NCI-H446 (cell line): ENCODE measurements at regions not wholly inside any gene's neighbourhood (a gene's known extent, or its start where the extent isn't known, plus 50 kb on each side); places are given as distances from the start of the nearest gene placed in this dataset.

Experiments
- DNase-seq, 2 experiments: peaks; one replicate each; lab custom pipeline; 2025; lab: John Stamatoyannopoulos, UW

GRCh38 chr4:156654410-156654809 lies 317.2 kb downstream of the PDGFC start:
- DNase-seq = no peak

GRCh38 chr4:156643826-156644225 lies 327.8 kb downstream of the PDGFC start:
- no peak for DNase-seq

GRCh38 chr4:156642161-156642560 lies 329.4 kb downstream of the PDGFC start:
- peak; percentile 36 to 71 for DNase-seq

GRCh38 chr4:156638925-156639605 lies 332.5 kb downstream of the PDGFC start:
- DNase-seq = peak; percentile 60 to 84

- DNase-seq = peak in 1 of 2 experiments; percentile 61
Observed at GRCh38 chr4:156638334-156638733, 333.3 kb downstream of the PDGFC start.

GRCh38 chr4:156636381-156636780 lies 335.2 kb downstream of the PDGFC start:
- no peak for DNase-seq

- no peak for DNase-seq
Observed at GRCh38 chr4:156635051-156635450, 336.5 kb downstream of the PDGFC start.

- no peak for DNase-seq
Observed at GRCh38 chr4:156634612-156635011, 337.0 kb downstream of the PDGFC start.

GRCh38 chr4:156633847-156634246 lies 337.8 kb downstream of the PDGFC start:
- no peak for DNase-seq

- no peak for DNase-seq
Observed at GRCh38 chr4:156628858-156629257, 342.7 kb downstream of the PDGFC start.

- no peak for DNase-seq
Observed at GRCh38 chr4:156623376-156623775, 348.2 kb downstream of the PDGFC start.

GRCh38 chr4:156620786-156621185 lies 350.8 kb downstream of the PDGFC start:
- no peak for DNase-seq

- DNase-seq = no peak
Observed at GRCh38 chr4:156619154-156619934, 352.3 kb downstream of the PDGFC start.

GRCh38 chr4:156615066-156615531 lies 356.5 kb downstream of the PDGFC start:
- peak in 1 of 2 experiments; percentile 77 for DNase-seq

GRCh38 chr4:156614536-156614935 lies 357.1 kb downstream of the PDGFC start:
- DNase-seq = no peak

- DNase-seq = peak in 1 of 2 experiments; percentile 29
Observed at GRCh38 chr4:156609421-156609820, 362.2 kb downstream of the PDGFC start.

GRCh38 chr4:156608651-156609050 lies 362.9 kb downstream of the PDGFC start:
- DNase-seq = no peak

GRCh38 chr4:156607478-156607857 lies 364.1 kb downstream of the PDGFC start:
- DNase-seq = no peak

- no peak for DNase-seq
Observed at GRCh38 chr4:156606554-156607477, 364.8 kb downstream of the PDGFC start.

- DNase-seq = peak in 1 of 2 experiments; percentile 26
Observed at GRCh38 chr4:156598138-156598681, 373.4 kb downstream of the PDGFC start.

GRCh38 chr4:156596706-156597329 lies 374.8 kb downstream of the PDGFC start:
- no peak for DNase-seq
